Neutrophil (primary cell): ENCODE measurements at regions not wholly inside any gene's neighbourhood (a gene's known extent, or its start where the extent isn't known, plus 50 kb on each side); places are given as distances from the start of the nearest gene placed in this dataset.

Experiments
- H3K27ac ChIP-seq: fragments of 200-600 bp; sonication (generic); 2 replicates; pipeline ENCODE4 v1.5.1; 2016; ENCODE audit warnings: mild to moderate bottlenecking, moderate library complexity
- H3K27me3 ChIP-seq: fragments of 200-600 bp; sonication (generic); 2 replicates; pipeline ENCODE4 v1.6.0; 2016; ENCODE audit warnings: mild to moderate bottlenecking
- H3K36me3 ChIP-seq: fragments of 200-600 bp; sonication (generic); 2 replicates; pipeline ENCODE4 v1.5.1; 2017
- H3K4me1 ChIP-seq, 2 experiments: fragments of 200-600 bp in 1 of 2; sonication (generic) in 1 of 2; 1 replicate in 1 of 2; 2 replicates in 1 of 2; pipeline versions ENCODE4 v1.5.1 to v1.6.1; 2013 to 2016; ENCODE audit warnings: low read depth in 1 of 2, low read length in 1 of 2, mild to moderate bottlenecking in 1 of 2, moderate library complexity in 1 of 2; ENCODE audit not compliant: control insufficient read depth in 1 of 2, insufficient read depth in 1 of 2
- H3K4me3 ChIP-seq, 2 experiments: fragments of 200-600 bp in 1 of 2; sonication (generic) in 1 of 2; 1 replicate in 1 of 2; 2 replicates in 1 of 2; pipeline ENCODE4 v1.5.1; 2013 to 2016; ENCODE audit warnings: low read depth in 1 of 2, low read length in 1 of 2, mild to moderate bottlenecking in 1 of 2, moderate library complexity in 1 of 2
- H3K9me3 ChIP-seq: fragments of 200-600 bp; sonication (generic); 2 replicates; pipeline ENCODE4 v1.5.1; 2016
- TF ChIP-seq, protein P1 (sequence below): fragments of 200-600 bp; sonication (generic); IDR thresholded peaks from 2 replicates; pipeline ENCODE4 v1.5.1; 2016; ENCODE audit warnings: antibody characterized with exemption

GRCh38 chr1:100607628-100608240 lies 69.8 kb downstream of the GPR88 start:
- Histone ChIP-seq H3K36me3 (no peaks in the 10 kb centered on the region), H3K27ac (no peak overlapping the region), H3K4me3 (no peak overlapping the region), H3K4me1 (no peaks in the 10 kb centered on the region), H3K27me3 (peaks cover 4% of the 10 kb centered on the region), H3K9me3 (no peaks in the 10 kb centered on the region)
- TF ChIP-seq, protein P1, sequence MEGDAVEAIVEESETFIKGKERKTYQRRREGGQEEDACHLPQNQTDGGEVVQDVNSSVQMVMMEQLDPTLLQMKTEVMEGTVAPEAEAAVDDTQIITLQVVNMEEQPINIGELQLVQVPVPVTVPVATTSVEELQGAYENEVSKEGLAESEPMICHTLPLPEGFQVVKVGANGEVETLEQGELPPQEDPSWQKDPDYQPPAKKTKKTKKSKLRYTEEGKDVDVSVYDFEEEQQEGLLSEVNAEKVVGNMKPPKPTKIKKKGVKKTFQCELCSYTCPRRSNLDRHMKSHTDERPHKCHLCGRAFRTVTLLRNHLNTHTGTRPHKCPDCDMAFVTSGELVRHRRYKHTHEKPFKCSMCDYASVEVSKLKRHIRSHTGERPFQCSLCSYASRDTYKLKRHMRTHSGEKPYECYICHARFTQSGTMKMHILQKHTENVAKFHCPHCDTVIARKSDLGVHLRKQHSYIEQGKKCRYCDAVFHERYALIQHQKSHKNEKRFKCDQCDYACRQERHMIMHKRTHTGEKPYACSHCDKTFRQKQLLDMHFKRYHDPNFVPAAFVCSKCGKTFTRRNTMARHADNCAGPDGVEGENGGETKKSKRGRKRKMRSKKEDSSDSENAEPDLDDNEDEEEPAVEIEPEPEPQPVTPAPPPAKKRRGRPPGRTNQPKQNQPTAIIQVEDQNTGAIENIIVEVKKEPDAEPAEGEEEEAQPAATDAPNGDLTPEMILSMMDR, result no peak

GRCh38 chr1:100609849-100610248 lies 71.9 kb downstream of the GPR88 start:
- H3K27me3 ChIP-seq, result peaks cover 4% of the 10 kb centered on the region
- H3K9me3 ChIP-seq, result no peaks in the 10 kb centered on the region
- H3K27ac ChIP-seq, result no peak overlapping the region
- TF ChIP-seq, protein P1, result no peak
- H3K4me3 ChIP-seq, result no peak overlapping the region
- no peaks in the 10 kb centered on the region for H3K4me1 ChIP-seq
- no peaks in the 10 kb centered on the region for H3K36me3 ChIP-seq

GRCh38 chr1:100611086-100611485 lies 73.1 kb downstream of the GPR88 start:
- TF ChIP-seq, protein P1, result no peak
- Histone ChIP-seq H3K27ac (no peak overlapping the region), H3K36me3 (no peaks in the 10 kb centered on the region), H3K9me3 (no peaks in the 10 kb centered on the region), H3K27me3 (peaks cover 4% of the 10 kb centered on the region), H3K4me3 (no peak overlapping the region), H3K4me1 (no peaks in the 10 kb centered on the region)

GRCh38 chr1:100612540-100612939 lies 74.6 kb downstream of the GPR88 start:
- no peaks in the 10 kb centered on the region for H3K4me1 ChIP-seq
- H3K27ac ChIP-seq, result no peak overlapping the region
- TF ChIP-seq, protein P1, result no peak
- no peaks in the 10 kb centered on the region for H3K36me3 ChIP-seq
- H3K4me3 ChIP-seq, result no peak overlapping the region
- H3K9me3 ChIP-seq, result no peaks in the 10 kb centered on the region
- H3K27me3 ChIP-seq, result no peaks in the 10 kb centered on the region

GRCh38 chr1:100613817-100614559 lies 76.0 kb downstream of the GPR88 start:
- Histone ChIP-seq H3K4me3 (no peak overlapping the region), H3K27me3 (no peaks in the 10 kb centered on the region), H3K27ac (no peak overlapping the region), H3K9me3 (no peaks in the 10 kb centered on the region), H3K36me3 (no peaks in the 10 kb centered on the region), H3K4me1 (no peaks in the 10 kb centered on the region)
- TF ChIP-seq, protein P1, result no peak
